ENCODE measurements at regions not wholly inside any gene's neighbourhood (a gene's known extent, or its start where the extent isn't known, plus 50 kb on each side); places are given as distances from the start of the nearest gene placed in this dataset.

DNA sequence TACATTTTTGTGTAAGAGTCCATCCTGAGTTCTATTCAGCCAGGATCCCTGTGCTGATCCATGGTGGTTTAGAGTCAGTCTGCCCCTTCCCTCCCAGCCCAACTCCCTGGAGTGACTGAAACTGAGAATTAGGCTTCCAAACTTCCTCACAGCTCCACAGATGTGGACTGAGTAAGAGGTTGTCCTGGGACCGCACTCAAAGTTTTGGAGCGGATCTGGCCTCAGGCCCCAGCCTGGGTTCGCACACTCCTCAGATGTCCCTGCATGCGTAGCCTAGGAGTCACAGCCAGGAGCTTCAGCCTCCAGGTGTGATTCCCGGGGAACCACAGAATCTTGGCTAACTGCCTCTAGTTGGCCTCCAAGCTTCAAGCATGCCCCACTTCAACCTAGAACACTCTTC lies 218.1 kb downstream of the C7orf25 start:
- Histone ChIP-seq H3K4me1 (replicated peaks in 1 of 2; ENCODE audit: control insufficient read depth in 2 of 2, insufficient read depth in 2 of 2, low read length in 2 of 2) (no peaks in the 10 kb centered on the region), H4K20me1 (replicated peaks; ENCODE audit: control insufficient read depth, insufficient read depth, low read length) (no peaks in the 10 kb centered on the region), H3K9me3 (replicated peaks; ENCODE audit: control insufficient read depth, insufficient read depth, low read depth, low read length) (no peaks in the 10 kb centered on the region), H3K4me3 (no peak overlapping the region), H3K36me3 (ENCODE audit: control insufficient read depth, insufficient read depth, low read length) (no peaks in the 10 kb centered on the region), H2AFZ (ENCODE audit: low read depth, low read length) (no peak overlapping the region), H3K27me3 (ENCODE audit: control insufficient read depth in 2 of 2, insufficient read depth in 2 of 2, low read length in 2 of 2) (peaks cover 0 to 10% of the 10 kb centered on the region in 2 experiments; a peak in 2 of 5 replicates), H3K9ac (ENCODE audit: insufficient read depth in 1 of 2, low read depth in 2 of 2, low read length in 2 of 2) (no peak overlapping the region), H3K9me1 (ENCODE audit: control insufficient read depth, insufficient read depth, low read length) (no peaks in the 10 kb centered on the region), H3K79me2 (ENCODE audit: control insufficient read depth, insufficient read depth, low read length) (no peaks in the 10 kb centered on the region), H3K27ac (ENCODE audit: extremely low read depth, low read depth, low read length) (no peak overlapping the region), H3K4me2 (ENCODE audit: insufficient read depth, low read length) (no peak overlapping the region)
- 10% methylated on average over 5 of the region's 5 CpGs for WGBS (ENCODE audit: insufficient coverage, low coverage, missing lambda C conversion rate)
- DNase-seq (ENCODE audit: extremely low read depth in 1 of 4, low spot score in 3 of 4), result no peak
- POLR2A ChIA-PET, result interaction anchor here (1.3 kb wide), 1 partner anchor 9 kb away, joined by 4 read pairs; no protein-coding TSS in a partner anchor
- CTCF ChIA-PET (ENCODE audit: low intra/inter-chr PET ratio), result no interaction called here
- TF ChIP-seq ZNF584 (CRISPR knock-in tag; IDR thresholded peaks at IDR 0.05; ENCODE audit: low read depth), result no peak
- no peak for TF ChIP-seq SRSF9 (IDR thresholded peaks at IDR 0.05; ENCODE audit: borderline replicate concordance, low read depth, low read length)
- no peak for TF ChIP-seq ZNF75A (CRISPR knock-in tag; IDR thresholded peaks at IDR 0.05)
- TF ChIP-seq PPARD (CRISPR knock-in tag; IDR thresholded peaks at IDR 0.05), result no peak
- no peak for TF ChIP-seq ZNF232 (CRISPR knock-in tag; IDR thresholded peaks at IDR 0.05)
- TF ChIP-seq DACH1 (IDR thresholded peaks at IDR 0.05; ENCODE audit: partially characterized antibody), result no peak
- TF ChIP-seq GTF2F1 (IDR thresholded peaks at IDR 0.05; ENCODE audit: low read depth, low read length), result no peak
- intact Hi-C loops (cut with micrococcal nuclease), result no loop called here
- FAIRE-seq, result no peak
- in situ Hi-C loops (cut with MboI), result no loop called here
- no peak for ATAC-seq
- BruUV-seq (replicated peaks), result no TSS peak

GRCh38 chr7:42692621-42693020 lies 219.2 kb downstream of the C7orf25 start:
- in situ Hi-C loops (cut with MboI), result no loop called here
- H3K27ac ChIP-seq (ENCODE audit: extremely low read depth, low read depth, low read length), result no peak overlapping the region
- FAIRE-seq (no peak), DNase-seq (ENCODE audit: extremely low read depth in 1 of 4, low spot score in 3 of 4) (no peak), ATAC-seq (no peak)
- H3K4me1 ChIP-seq (replicated peaks in 1 of 2; ENCODE audit: control insufficient read depth in 2 of 2, insufficient read depth in 2 of 2, low read length in 2 of 2), result no peaks in the 10 kb centered on the region
- H2AFZ ChIP-seq (ENCODE audit: low read depth, low read length), result no peak overlapping the region
- H3K9ac ChIP-seq (ENCODE audit: insufficient read depth in 1 of 2, low read depth in 2 of 2, low read length in 2 of 2), result no peak overlapping the region
- intact Hi-C loops (cut with micrococcal nuclease), result no loop called here
- POLR2A ChIA-PET, result no interaction called here
- H3K79me2 ChIP-seq (ENCODE audit: control insufficient read depth, insufficient read depth, low read length), result no peaks in the 10 kb centered on the region
- CTCF ChIA-PET (ENCODE audit: low intra/inter-chr PET ratio), result no interaction called here
- 3% methylated on average over 5 of the region's 5 CpGs for WGBS (ENCODE audit: insufficient coverage, low coverage, missing lambda C conversion rate)
- no peaks in the 10 kb centered on the region for H3K9me1 ChIP-seq (ENCODE audit: control insufficient read depth, insufficient read depth, low read length)
- H3K4me3 ChIP-seq, result no peak overlapping the region
- peaks cover 0 to 10% of the 10 kb centered on the region in 2 experiments; a peak in 2 of 5 replicates for H3K27me3 ChIP-seq (ENCODE audit: control insufficient read depth in 2 of 2, insufficient read depth in 2 of 2, low read length in 2 of 2)
- BruUV-seq (replicated peaks), result no TSS peak
- no peak overlapping the region for H3K4me2 ChIP-seq (ENCODE audit: insufficient read depth, low read length)
- no peaks in the 10 kb centered on the region for H3K9me3 ChIP-seq (replicated peaks; ENCODE audit: control insufficient read depth, insufficient read depth, low read depth, low read length)
- no peaks in the 10 kb centered on the region for H4K20me1 ChIP-seq (replicated peaks; ENCODE audit: control insufficient read depth, insufficient read depth, low read length)
- no peaks in the 10 kb centered on the region for H3K36me3 ChIP-seq (ENCODE audit: control insufficient read depth, insufficient read depth, low read length)
- TF ChIP-seq KDM2B (CRISPR knock-in tag; IDR thresholded peaks at IDR 0.05) (no peak), NUFIP1 (IDR thresholded peaks at IDR 0.05; ENCODE audit: partially characterized antibody) (no peak), ZNF830 (CRISPR knock-in tag; IDR thresholded peaks at IDR 0.05) (no peak), DPF2 (IDR thresholded peaks at IDR 0.05) (no peak), ZBTB33 (CRISPR knock-in tag; IDR thresholded peaks at IDR 0.05) (no peak)

Measured in K562 (cell line).